Right lobe of liver (tissue), 6 donors: ENCODE measurements at regions not wholly inside any gene's neighbourhood (a gene's known extent, or its start where the extent isn't known, plus 50 kb on each side); places are given as distances from the start of the nearest gene placed in this dataset.

Experiments used
- ATAC-seq, 4 donors: fragments of 200-7000 bp; cut with Tn5 transposase; one replicate each; pipeline ENCODE4 v1.9.1; 2020; ENCODE audit warnings: mild to moderate bottlenecking in 4 of 4, moderate library complexity in 4 of 4
- DNase-seq, 3 donors: peaks; one replicate each; pipeline ENCODE4 v3.0.0-alpha.2; 2020
- H3K27ac ChIP-seq, 3 donors: fragments of 200-600 bp; one replicate each; pipeline ENCODE4 v1.8.0; 2022
- H3K27me3 ChIP-seq, 2 donors: fragments of 200-600 bp; one replicate each; pipeline ENCODE4 v1.8.0; 2022
- H3K36me3 ChIP-seq, 4 donors: fragments of 200-600 bp; sonication (generic) in 1 of 4; one replicate each; pipeline versions ENCODE4 v1.5.1 to v1.8.0; 2017 to 2022; ENCODE audit warnings: control low read depth in 1 of 4
- H3K4me1 ChIP-seq, 4 donors: fragments of 200-600 bp; sonication (generic) in 1 of 4; one replicate each; pipeline versions ENCODE4 v1.5.1 to v1.8.0; 2017 to 2022; ENCODE audit warnings: control low read depth in 1 of 4
- H3K4me3 ChIP-seq, 3 donors: fragments of 200-600 bp; one replicate each; pipeline ENCODE4 v1.8.0; 2022
- H3K9me3 ChIP-seq, 4 donors: fragments of 200-600 bp; sonication (generic) in 1 of 4; one replicate each; pipeline versions ENCODE4 v1.5.1 to v1.8.0; 2017 to 2022; ENCODE audit warnings: control low read depth in 1 of 4
- POLR2A ChIP-seq: fragments of 450-650 bp; IDR thresholded peaks from one replicate; pipeline ENCODE4 v1.6.1; 2017; ENCODE audit warnings: antibody characterized with exemption, mild to moderate bottlenecking
- WGBS: methylation state at CpG from one replicate; pipeline ENCODE4 v1.1.6; 2018; ENCODE audit warnings: low coverage, low lambda C conversion rate; ENCODE audit not compliant: insufficient coverage; ENCODE audit errors: missing lambda C conversion rate; 5-methylcytosine and 5-hydroxymethylcytosine counted together
- intact Hi-C, 2 donors: fragments of 100-400 bp; cut with DNase I; formaldehyde crosslinking; loops; one replicate each; pipeline versions ENCODE4 v1.11.2 to v1.14.1; 2022
- TF ChIP-seq, protein P1 (sequence below), 4 donors: fragments of 200-600 bp in 3 of 4; fragments of 450-650 bp in 1 of 4; IDR thresholded peaks; one replicate each; pipeline versions ENCODE4 v1.5.1 to v1.8.0; 2016 to 2022; ENCODE audit warnings: antibody characterized with exemption in 4 of 4, mild to moderate bottlenecking in 2 of 4
- donor health status: DM: no; HTN: yes; CAD: no.
- donor health status: DM: no; HTN: no; CAD: no.
- donor health status: DM: no; HTN: no; CAD: no.
- donor health status: DM: no; HTN: yes; CAD: no.
- donor health status: DM: no; HTN: yes; CAD: no.

GRCh38 chr2:5140347-5140746, 551.8 kb upstream of the SOX11 start:
- Histone ChIP-seq H3K27ac (no peak overlapping the region), H3K9me3 (no peaks in the 10 kb centered on the region), H3K27me3 (no peaks in the 10 kb centered on the region), H3K4me3 (no peak overlapping the region), H3K4me1 (no peaks in the 10 kb centered on the region), H3K36me3 (no peaks in the 10 kb centered on the region)
- ATAC-seq (no peak), DNase-seq (no peak)
- intact Hi-C loops = no loop called here
- 27% methylated on average over 2 of the region's 2 CpGs for WGBS
- TF ChIP-seq, protein P1, sequence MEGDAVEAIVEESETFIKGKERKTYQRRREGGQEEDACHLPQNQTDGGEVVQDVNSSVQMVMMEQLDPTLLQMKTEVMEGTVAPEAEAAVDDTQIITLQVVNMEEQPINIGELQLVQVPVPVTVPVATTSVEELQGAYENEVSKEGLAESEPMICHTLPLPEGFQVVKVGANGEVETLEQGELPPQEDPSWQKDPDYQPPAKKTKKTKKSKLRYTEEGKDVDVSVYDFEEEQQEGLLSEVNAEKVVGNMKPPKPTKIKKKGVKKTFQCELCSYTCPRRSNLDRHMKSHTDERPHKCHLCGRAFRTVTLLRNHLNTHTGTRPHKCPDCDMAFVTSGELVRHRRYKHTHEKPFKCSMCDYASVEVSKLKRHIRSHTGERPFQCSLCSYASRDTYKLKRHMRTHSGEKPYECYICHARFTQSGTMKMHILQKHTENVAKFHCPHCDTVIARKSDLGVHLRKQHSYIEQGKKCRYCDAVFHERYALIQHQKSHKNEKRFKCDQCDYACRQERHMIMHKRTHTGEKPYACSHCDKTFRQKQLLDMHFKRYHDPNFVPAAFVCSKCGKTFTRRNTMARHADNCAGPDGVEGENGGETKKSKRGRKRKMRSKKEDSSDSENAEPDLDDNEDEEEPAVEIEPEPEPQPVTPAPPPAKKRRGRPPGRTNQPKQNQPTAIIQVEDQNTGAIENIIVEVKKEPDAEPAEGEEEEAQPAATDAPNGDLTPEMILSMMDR (IDR thresholded peaks at IDR 0.05) = no peak
- TF ChIP-seq POLR2A = no peak

DNA sequence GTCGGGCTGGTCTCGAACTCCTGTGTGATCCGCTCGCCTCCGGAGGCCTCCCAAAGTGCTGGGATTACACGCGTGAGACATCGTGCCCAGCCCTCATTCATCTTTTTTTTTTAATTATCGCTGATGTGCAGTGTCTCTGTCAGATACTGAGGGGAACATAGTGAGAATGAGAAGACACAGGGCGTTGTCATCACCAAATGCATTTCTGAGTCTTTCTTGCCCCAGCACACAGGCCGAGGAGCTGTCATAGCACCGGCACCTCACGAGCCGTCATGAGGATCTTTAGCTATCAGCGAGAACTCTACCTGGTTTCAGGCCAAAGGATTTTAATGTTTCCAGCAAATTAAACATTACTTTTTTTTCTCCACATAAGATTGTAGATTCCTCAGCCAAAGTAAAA, 548.0 kb upstream of the SOX11 start:
- intact Hi-C loops = no loop called here
- Histone ChIP-seq H3K36me3 (no peaks in the 10 kb centered on the region), H3K27ac (no peak overlapping the region), H3K9me3 (no peaks in the 10 kb centered on the region), H3K4me3 (no peak overlapping the region), H3K27me3 (no peaks in the 10 kb centered on the region), H3K4me1 (no peaks in the 10 kb centered on the region)
- ATAC-seq = no peak
- WGBS = 76% methylated on average over 14 of the region's 15 CpGs
- DNase-seq = no peak
- TF ChIP-seq, protein P1 (IDR thresholded peaks at IDR 0.05) = no peak
- no peak for TF ChIP-seq POLR2A

DNA sequence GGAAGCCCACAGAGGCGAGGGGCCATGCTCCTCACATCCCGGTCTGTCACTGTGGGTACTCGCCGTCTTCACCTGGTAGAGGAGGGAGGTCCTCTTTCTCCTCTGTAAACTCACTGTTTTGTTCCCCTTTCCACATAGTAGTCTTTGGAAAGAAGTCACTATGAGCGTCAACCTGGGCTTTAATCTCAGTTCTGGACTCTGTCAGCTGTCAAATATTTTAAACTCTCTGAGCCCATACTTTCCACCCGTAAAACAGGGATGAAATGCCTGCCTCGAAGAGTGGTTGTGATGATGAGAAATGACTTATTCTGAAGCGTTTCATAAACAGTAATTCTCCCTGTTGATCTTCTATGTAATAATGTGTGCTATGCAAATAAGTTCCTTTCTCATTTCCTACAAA, 547.1 kb upstream of the SOX11 start:
- Histone ChIP-seq H3K36me3 (no peaks in the 10 kb centered on the region), H3K27me3 (no peaks in the 10 kb centered on the region), H3K9me3 (no peaks in the 10 kb centered on the region), H3K4me1 (no peaks in the 10 kb centered on the region), H3K4me3 (no peak overlapping the region), H3K27ac (no peak overlapping the region)
- WGBS = 48% methylated on average over 7 of the region's 8 CpGs
- TF ChIP-seq POLR2A = no peak
- TF ChIP-seq, protein P1 (IDR thresholded peaks at IDR 0.05) = no peak
- ATAC-seq (no peak), DNase-seq (no peak)
- intact Hi-C loops = no loop called here

DNA sequence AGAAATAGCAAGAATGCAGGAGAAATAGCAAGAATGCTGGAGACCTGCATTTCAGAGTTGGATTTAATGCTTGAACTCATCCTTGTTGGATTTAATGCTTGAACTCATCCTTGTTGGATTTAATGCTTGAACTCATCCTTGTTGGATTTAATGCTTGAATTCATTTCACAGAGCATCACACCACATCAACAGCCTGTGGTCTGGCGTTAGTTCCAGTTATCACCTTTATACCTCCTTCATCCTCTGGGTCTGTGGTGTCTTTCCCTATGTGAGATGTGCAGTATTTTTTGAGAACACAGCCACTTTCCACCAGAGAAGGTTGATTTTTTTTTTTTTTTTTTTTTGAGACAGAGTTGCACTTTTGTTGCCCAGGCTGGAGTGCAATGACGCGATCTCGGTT, 546.4 kb upstream of the SOX11 start:
- intact Hi-C loops = no loop called here
- H3K27me3 ChIP-seq = no peaks in the 10 kb centered on the region
- H3K36me3 ChIP-seq = no peaks in the 10 kb centered on the region
- H3K27ac ChIP-seq = no peak overlapping the region
- H3K4me1 ChIP-seq = no peaks in the 10 kb centered on the region
- DNase-seq (no peak), ATAC-seq (no peak)
- no peak for TF ChIP-seq POLR2A
- TF ChIP-seq, protein P1 (IDR thresholded peaks at IDR 0.05) = no peak
- 78% methylated on average over 2 of the region's 4 CpGs for WGBS
- no peak overlapping the region for H3K4me3 ChIP-seq
- H3K9me3 ChIP-seq = no peaks in the 10 kb centered on the region

GRCh38 chr2:5148392-5149085, 543.6 kb upstream of the SOX11 start:
- Histone ChIP-seq H3K4me3 (no peak overlapping the region), H3K27ac (no peak overlapping the region), H3K36me3 (no peaks in the 10 kb centered on the region), H3K4me1 (no peaks in the 10 kb centered on the region), H3K9me3 (no peaks in the 10 kb centered on the region), H3K27me3 (no peaks in the 10 kb centered on the region)
- WGBS = 50% methylated on average over 5 of the region's 5 CpGs
- TF ChIP-seq POLR2A = no peak
- TF ChIP-seq, protein P1 (IDR thresholded peaks at IDR 0.05) = no peak
- intact Hi-C loops = no loop called here
- DNase-seq (no peak), ATAC-seq (no peak)
